GM21786 (cell line): ENCODE measurements at regions not wholly inside any gene's neighbourhood (a gene's known extent, or its start where the extent isn't known, plus 50 kb on each side); places are given as distances from the start of the nearest gene placed in this dataset.

ENCODE experiments used
- ATAC-seq: cut with Tn5 transposase; IDR thresholded peaks from one replicate; pipeline ENCODE4 v1.9.1; 2021; ENCODE audit not compliant: unreplicated experiment

DNA sequence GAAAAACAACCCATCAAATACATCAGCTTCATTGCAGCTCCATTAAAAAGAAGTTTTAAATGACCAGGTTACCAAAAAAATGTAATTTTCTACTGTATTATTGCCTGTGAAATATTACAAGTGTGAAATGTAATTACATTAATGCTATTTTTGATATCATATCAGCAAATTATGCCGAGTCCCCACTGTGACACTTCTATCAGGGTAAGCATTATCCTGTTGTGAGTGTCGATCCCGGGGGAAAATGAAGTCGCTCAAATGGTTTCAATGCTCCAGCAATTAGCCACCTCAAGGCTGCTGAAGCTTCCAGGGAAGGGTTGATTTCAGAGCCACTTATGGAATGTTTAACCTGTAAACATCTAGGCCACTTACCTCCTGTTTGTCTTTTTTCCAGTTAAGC lies 70.4 kb downstream of the RCN1 start:
- no peak for ATAC-seq

DNA sequence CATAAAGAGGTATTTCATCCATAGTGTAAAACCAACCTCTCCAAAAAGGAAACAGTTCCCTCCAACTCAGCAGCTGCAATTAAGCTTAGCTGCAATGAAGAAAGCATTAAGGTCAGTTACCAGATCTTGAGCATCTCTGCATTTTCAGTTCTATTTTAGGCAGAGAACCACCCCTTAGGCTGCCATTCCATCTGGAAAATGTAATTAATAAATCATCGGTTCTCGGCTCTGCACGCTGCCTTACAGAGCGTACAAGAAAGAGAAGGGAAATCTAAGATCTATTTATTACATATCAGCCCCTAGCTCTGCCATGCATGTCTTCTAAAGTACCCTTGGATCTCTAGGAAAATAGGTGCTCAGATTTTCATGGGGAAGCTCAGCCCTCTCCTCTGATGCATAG lies 71.5 kb downstream of the RCN1 start:
- no peak for ATAC-seq

DNA sequence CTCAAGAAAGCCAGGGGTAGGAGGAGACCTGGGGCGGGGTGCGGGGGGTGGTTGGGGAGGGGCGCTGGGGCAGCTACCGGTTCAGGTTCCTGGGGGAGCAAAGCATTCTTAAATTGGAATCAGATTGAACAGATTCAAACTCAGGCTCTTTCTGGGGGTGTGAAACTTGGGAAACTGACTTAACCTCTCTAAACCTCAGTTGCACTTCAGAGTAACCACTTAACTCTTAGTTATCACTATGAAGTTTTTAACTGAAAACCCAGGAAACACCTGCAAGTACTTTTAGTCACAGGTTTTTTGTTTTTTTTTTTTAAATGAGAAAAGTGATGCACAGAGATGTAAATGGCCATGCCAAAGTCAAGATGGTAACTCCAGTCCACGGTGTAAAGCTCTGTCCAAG lies 72.0 kb downstream of the RCN1 start:
- no peak for ATAC-seq

DNA sequence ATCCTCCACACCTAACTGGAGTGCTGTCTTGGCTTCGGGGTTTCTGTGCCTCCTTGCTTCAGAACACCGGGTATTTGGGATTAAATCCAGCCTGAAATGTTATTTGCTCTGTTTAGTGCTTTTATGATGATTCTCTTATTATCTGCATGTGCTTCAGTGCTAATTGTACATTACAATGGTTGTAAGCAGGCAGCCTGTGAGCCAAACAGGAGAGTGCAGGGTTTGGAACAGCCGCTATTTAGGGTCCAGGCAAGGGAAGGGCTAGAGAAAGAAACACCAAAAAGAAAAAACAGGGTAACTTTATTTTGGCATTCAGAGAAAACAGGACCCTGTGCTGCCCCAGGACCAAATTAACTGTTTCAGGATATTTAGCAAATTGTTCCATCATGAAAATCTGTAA lies 72.7 kb downstream of the RCN1 start:
- ATAC-seq, result no peak

DNA sequence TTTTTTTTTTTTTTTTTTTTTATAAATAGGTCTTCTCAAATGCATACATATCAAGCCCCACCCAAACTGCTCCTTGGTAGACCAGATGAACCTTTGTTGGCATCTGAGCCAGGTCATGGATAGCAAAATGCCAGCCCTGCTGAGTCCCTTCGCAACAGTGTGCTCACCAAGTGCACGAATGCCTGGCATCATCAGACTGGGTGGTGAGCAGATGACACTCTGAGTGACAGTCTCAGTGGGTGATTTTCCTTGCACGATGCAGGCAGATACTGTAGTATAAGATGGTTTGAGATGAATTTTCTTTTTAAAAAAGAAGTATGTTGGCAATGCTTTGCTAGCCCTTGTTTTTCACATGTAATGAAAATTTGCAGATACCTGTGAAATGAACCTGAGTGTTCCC lies 74.0 kb downstream of the RCN1 start:
- ATAC-seq, result no peak

DNA sequence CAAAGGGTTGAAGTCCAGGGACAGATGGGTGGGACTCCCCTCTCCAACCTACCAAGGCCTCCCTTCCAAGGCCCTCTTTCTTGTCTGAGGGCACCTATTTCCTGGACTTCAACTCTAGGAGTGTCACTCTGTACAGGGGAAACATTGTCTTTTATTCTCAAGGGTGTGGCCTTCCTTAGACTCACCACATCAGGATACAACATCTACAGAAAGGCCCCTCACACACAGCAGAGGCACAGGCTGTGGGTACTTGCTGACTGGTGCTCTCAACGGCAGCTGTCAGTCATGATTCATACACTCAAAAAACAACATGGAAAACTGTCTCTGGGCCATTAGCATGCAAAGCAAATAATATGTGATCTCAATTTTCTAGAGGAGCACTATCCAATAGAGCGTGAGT lies 78.0 kb downstream of the RCN1 start:
- no peak for ATAC-seq

DNA sequence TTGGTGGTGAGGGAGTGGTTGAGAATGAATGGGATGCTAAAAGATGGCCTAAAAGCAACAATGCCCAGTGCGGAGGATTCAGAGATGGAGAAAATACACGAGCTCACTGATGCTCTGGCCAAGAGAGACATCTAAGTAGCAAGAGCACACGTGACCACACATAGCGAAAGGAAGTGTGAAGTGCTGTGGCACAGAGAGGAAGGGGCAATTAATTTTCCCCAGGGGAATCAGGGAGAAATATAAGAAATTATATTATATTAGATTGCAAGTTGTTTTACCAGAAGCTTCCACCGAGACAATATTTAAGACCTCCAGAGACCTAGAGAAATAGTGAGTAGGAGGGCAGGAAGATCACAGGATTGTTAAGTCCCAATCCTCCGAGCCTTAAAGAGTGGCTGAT lies 80.6 kb downstream of the RCN1 start:
- ATAC-seq, result no peak

DNA sequence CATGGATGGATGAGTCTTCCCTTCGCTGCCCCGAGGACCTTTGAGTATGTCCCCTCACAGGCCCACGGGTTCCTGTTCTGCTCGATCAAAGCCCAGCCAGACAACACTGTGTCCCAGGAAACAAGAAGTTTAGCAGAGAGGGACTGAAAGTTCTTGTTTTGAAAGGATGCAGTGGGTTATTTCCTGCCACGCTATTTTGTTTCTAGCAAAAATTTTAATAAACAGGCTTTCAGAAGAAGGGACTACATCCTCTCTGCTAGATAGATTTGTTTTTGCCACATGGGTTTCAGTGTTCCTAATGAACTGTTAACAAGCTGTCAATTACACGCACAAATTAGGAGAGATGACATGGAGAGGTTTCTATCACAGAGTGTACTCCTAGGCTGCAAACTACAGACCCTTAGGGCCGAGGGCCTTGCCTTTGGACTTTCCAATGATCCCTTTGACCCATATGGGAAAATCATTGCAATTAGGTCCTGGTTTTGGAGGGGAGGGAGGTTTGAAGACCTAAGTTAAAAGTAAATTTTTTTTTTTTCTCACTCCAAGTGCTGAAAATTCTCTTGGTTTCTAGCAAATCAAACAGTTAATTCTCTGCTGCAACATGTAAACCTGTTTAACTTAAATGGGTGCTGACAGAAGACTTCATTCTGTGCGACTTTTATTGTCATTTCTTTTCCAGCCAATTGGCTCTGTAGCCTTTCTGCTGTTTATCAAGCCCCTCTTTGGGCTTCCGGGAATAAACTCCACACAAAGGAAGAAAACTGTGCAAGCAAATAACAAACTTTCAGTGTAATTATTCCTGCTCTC lies 81.4 kb downstream of the RCN1 start:
- ATAC-seq, result no peak

DNA sequence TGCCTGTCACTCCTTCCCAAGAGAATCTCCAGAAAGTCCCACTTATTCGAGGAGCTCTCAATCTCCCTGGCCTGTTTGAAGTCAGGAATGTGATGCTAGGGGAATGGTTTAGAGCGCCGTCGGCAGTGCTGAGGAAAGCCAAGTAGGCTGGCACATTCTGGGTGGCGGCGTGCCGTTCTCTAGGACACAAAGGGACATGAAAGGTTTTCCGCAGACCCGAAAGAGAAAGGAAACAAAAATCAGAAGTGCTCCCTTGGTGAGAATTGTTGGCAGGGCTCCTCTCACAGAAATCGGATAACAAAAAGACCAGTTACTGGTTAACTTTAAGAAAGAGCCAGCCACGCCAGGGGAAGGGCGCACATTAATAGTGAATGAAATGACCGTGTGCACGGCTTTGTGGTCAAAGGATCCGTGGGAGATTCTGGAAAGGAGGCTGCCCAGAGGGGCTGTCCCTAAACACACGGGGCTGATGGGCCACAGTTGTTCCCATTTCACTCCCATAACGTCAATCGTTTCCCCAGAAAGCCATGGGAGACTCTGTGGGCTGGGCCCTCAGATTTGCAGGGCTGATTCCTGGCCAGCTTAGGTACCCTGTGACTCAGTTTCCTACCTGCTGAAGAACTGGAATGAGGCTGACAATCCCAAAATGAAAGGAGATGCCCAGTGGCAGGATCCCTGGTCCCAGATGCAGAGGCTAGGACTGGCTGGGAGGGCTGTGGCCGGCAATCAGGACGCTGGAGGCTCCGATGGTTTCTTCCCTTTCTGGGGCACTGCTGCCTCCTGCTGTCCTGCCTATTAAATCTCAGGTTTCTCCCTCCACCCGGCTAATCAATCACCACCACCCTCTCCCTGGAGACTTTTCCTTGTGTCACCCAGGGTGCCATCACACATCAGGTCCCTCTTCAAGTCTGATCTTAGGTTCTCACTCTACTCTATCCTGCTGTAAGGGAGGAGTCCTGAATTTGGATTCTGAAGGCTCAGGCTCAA lies 82.3 kb downstream of the RCN1 start:
- peak; percentile 70 for ATAC-seq

DNA sequence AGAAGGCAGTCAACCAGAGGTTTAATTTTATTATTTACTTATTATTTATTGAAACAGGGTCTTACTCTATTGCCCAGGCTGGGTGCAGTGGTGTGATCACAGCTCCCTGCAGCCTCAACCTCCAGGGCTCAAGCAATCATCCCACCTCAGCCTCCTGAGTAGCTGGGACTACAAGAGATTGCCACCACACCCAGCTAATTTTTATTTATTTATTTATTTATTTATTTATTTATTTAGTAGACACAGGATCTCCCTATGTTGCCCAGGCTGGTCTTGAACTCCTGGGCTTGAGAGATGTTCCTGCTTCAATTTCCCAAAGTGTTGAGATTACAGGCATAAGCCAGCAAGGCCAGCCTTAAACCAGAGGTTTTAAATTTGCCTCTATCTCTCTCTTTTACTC lies 83.1 kb downstream of the RCN1 start:
- no peak for ATAC-seq

DNA sequence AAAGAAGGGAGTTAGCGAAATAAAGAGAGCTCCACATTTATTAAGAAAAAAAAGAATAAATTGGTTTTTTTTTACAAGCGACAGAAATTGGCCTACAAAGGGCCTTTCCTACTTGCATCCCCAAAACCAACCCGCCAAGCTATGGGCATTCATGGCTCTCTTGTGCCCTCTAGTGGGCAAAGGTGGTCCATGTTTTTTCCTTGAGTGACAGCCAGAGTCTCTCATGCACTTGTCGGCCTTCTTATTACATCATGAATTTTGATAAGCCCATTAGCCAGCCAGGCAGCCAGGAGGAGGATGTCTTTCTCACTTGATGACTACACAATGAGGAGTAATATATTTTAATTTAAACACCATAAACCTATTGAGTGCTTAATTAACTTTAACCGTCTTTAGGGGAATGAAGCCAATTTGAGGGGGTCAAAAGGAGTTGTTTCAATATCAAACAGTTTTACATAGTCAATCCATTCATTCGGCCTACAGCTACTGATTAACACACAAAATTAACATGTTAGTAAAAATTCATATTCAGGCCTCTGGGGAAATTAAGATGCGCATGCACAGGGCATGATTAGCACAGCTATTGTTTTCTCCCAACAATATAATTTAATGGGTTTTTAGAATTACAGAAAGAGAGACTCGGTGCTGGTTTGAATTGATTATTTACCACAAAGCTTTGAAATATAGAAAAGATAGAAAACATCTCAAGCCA lies 85.5 kb downstream of the RCN1 start:
- ATAC-seq, result peak; percentile 74

DNA sequence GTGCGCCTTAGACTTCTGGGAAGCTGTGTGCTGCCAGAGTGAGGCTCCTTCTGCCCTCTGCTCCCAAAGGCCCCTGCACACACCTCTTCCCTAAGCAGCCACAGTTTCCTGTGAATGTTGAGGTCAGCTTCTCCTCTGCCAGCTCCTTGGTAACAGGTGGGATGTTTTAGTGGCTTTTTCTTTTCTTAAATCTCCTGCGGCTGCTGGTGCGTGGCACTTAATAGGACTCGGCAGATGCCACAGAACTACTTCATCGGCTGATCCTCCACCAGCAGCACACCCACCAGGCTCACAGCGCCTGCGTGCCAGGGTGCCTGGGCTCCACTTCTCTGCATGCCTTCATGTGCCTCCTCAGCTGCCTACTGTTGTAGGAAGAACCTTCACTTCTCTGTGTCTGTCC lies 87.8 kb downstream of the RCN1 start:
- ATAC-seq, result no peak

DNA sequence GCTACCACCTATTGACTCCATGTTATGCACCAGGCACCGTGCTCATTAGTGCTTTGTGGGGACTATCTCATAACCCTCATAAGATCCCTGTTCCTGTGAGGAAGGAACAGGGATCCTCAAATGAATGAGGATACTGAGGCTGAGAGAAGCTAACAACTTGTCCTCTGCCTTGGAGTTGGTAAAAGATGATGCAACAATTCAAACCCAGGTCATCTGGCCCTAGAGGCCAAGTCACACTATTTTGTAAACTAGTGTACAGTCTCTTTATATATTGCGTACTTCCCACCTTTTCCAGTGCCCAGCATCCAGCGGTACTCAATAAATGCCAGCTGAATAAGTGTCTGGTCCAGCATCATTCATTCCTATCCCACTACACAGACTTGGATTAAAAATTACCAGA lies 92.6 kb downstream of the RCN1 start:
- ATAC-seq, result no peak

DNA sequence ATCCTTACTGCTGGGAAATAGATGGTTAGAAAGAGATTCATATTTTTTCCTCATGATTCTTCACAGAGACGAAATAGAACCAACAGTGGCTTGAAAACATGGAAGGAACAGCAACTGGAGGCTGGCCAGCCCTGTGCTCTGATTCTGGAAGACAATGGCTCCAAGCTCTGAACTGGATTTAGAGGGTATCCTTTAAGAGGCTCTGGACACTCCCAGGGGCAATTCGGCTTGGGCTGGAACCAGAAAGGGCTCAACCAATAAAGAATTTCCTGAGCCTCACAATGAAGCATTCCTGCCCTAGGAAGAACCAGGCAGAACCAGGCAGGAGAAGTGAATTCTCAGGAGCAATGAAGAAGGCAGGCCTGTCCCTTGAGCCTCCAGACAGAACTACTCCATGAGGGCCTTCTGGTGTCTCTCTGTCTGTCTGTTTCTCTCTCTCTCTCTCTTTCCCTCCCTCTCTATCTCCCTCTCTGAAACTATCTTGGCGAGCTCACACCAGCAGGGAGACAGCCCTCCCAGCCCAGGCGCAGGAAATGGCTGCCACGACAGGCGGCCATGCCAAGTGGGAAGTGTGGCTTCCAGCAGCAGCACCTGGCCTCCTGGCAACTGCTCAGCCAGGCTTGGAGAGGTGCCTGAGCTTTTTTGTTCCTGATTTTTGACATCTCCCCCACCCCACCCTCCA lies 93.3 kb downstream of the RCN1 start:
- peak; percentile 13 for ATAC-seq

DNA sequence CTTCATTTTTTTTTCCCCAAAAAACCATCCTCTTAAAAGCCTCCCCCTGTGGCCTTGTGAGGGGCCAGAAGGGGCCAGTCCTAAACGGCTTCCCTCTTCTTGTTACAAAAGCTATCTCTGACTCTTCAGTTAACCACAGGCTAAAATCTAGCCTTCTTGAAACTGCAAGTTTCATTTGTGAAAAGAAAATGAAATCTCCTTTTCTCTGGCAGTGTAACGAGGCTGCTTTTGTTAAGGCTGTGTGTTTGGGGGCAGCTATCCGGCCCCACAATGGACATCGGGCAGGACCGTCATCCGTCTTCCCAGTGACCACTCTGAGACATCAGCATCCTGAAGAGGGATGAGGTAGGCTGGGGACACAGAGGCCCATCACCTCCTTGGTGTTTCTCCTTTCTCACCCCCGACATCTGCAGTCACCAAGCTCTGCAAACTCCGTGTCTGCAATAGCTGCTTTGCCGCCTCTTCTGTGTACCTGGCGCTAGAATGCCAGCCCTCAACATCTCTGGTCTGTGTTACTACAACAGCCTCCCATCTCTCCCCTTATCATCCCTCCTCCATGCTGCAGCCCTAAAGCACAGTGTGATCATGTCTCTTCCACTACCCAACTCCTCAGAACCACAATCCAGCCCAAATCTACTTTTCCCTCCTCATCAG lies 94.0 kb downstream of the RCN1 start:
- ATAC-seq, result peak; percentile 81

DNA sequence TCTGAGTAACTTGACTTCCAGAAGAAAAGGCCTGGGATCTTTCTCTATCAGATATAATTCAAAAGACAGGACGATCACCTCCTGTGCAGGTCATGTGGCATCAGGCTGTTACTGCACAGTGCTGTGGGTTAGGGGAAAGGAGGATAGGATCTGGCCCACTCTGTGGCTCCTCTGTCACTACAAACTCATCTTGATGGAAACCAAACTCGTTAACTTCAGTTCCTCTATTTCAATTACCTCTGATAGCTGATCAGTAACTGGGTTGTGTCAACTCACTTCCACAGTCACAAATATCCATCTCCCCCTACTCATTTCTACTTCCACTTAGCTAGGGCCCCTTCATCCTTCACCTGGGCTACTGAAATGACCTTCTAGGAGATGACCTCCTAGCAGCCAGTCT lies 95.2 kb downstream of the RCN1 start:
- ATAC-seq, result no peak

DNA sequence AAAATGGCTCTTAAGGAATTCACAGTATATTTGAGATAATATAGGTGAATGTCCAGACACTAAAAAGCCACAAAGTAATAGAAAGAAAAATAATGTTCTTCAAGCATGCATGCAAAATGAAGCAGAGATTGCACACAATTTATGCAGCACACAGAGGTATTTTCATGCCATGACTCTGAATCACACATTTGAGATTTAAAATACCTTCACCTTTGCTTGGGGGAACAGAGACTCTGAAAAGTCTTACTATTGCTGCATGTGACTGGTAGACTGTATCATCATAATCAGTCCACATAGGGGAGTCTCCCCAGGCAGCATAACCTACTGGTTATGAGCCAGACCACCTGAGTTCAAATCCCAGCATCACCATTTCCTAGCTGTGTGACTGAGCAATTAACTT lies 96.2 kb downstream of the RCN1 start:
- ATAC-seq, result no peak

DNA sequence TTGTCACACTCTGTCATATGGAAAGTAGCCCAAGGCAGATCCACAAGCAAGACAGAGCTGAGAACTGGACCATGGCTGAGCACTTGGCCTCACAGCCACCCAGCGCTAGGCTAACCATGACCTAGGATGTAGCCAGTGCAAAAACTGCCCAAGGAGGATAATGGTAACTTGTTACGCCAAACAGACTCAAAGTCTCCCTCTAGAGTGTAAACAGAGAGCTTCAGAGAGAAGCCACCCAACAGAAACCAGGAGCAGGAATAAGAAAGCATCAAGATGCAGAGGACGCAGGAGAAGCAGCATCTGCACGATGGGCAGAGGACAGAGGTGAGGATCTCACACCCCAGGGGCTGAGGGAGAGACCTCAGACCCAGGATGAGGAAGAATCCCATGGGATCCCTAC lies 97.9 kb downstream of the RCN1 start:
- no peak for ATAC-seq

DNA sequence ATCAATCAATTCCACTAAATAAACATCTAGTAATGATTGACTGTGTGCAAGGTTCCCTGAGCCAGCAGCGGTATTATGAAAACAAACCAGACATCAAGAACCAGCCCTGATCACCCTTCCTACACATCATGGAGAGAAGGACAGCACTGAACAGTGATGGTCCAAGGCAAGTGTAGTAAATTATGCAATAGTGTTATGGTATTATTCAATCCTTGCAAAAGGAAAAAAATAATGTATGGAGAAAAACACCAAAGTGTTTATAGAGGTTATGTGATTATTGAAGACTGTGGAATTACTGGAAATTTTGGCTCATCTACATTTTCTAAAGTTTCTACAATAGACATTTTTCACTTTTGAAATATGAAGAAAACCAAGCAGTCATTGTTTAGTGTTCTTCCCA lies 105.3 kb downstream of the RCN1 start:
- no peak for ATAC-seq

DNA sequence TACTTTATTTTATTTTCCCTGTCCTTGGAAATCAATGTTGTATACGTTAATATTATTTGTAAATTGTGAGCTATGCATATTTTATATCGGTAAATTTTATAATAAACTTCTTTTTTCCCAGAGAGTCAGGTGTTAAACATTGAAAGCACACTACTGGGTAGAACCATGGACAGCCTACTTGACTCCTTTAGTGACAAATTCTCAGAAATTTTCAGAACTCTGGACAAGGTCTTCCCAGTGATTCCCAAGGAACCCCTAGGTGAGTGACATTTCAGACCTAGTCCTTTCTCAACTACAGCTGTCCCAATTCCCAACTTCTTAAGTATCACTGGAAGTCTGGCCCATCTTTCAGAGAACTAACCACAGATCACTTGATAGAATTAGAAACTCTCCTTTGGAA lies 107.2 kb downstream of the RCN1 start:
- no peak for ATAC-seq
